ENCODE measurements at regions not wholly inside any gene's neighbourhood (a gene's known extent, or its start where the extent isn't known, plus 50 kb on each side); places are given as distances from the start of the nearest gene placed in this dataset.

- TF ChIP-seq CTCF (conservative IDR thresholded peaks at IDR 0.05; ENCODE audit: low read depth, low read length) = no peak
- no peak for TF ChIP-seq EZH2 (IDR thresholded peaks at IDR 0.05; ENCODE audit: borderline replicate concordance, low read depth, low read length, poor library complexity, severe bottlenecking)
These were observed 406.8 kb downstream of the TCERG1L start for GRCh38 chr10:130904676-130905075.

All from A673 (cell line).